NCI-H2107 (cell line): ENCODE measurements at regions not wholly inside any gene's neighbourhood (a gene's known extent, or its start where the extent isn't known, plus 50 kb on each side); places are given as distances from the start of the nearest gene placed in this dataset.
"Not testable (repeated sequence)": the region's sequence is repeated elsewhere in the genome, so short reads cannot be mapped to it uniquely, and the experiment has no call there.

Experiments used
- DNase-seq: peaks from one replicate; lab custom pipeline; 2025; lab: John Stamatoyannopoulos, UW

DNA sequence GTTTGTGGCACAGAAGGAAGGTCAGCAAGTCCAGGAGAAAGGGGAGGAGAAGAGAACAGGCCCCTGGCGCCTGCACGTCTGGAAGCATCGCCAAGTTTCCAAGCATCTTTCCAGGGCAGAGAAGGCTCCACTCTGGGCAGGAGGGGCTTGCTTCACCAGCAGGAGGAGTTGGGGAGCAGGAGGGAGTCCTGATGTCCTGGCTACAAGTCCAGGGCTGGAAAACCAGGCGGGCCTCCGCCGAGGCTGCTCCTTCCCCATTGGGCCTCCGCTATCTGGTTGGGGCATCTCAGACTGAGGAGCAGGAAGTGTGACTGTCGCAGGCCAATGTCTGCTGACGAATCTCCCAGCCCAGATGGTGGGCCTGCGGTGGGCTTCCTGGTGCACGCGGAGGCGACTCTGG is 421.9 kb downstream of the PREX1 start:
- no peak for DNase-seq

DNA sequence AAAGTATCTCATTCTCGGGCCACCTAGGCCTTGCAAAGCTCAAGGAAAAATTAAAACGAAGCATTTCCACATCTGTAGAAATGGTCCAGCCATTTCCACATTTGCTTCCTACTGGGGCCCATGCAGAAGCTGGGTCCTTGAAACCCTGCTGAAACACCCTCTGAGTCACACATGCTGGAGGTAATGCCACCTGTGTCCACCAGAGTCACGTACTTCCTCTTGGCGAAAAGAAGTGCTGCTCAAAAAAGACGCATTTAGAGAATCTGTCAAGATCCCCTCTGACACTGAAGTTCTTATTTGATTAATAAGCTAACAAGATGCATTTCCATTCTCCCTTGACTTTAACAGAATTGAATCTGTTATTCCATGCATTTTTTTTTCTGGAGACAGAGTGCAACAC is 423.2 kb downstream of the PREX1 start:
- DNase-seq = no peak

DNA sequence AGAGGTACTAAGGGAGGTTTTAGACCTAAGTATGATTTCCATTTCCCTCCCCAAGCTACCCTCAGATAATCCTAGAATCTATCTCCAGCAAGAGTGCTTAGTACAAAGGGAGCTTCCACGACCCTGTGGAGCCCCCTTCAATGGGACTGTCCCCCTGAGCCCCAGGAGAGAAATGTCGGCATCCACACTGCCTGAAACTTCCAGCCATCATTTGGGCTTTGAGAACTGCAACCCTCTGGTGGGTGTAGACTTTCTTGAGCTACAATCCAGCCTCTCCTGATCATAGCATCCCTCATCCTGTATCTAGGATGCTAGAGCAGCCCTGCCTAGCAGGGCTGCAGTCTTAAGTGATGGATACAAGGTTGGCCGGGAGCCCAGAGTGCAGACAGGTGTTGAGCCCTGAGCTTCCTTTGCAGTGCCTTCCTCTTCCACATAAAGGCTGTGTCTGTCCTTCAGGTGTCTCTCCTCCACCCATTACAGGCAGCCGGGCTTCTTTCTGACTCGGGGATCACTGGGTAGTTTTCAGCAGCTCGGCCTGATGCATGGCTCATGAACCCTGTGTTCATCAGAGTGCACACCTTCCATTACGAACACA is 424.5 kb downstream of the PREX1 start:
- no peak for DNase-seq

DNA sequence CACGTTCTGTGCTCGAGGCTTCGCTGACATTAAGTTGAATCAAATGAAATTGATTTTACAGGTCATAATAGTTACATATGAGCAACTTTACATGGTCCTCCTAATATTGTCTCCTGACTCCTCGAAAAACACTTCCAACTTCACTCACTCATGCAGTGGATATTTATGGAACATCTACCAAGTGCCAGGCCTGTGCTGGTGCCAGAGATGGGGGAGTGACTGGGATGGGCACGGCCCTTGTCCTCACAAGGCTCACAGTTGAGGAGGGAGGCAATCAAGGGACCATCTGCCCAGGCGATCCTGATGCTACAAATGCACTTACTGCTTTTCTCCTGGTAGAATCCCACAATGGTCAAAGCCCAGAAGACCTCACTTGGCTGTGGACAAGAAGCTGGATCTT is 426.4 kb downstream of the PREX1 start:
- no peak for DNase-seq

DNA sequence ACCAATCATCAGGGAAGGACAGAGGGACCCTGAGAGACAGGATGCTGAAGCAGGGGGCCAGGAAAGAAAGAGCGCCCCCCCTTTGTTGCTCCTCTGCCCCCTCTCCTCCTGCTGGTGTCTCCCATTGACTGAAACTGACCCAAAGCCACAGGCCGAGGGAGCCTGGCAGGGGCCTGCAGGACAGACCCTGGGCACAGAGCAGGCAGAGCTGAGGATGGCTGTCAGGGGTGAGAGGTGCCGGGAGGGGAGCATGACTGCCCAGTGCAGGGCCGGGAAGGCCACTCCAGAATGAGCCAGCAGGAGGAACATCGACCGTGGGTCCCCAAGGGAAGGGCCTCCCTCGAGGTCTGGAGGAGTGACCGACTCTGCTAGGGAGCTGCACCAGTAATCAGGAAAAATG is 427.8 kb downstream of the PREX1 start:
- DNase-seq = no peak

DNA sequence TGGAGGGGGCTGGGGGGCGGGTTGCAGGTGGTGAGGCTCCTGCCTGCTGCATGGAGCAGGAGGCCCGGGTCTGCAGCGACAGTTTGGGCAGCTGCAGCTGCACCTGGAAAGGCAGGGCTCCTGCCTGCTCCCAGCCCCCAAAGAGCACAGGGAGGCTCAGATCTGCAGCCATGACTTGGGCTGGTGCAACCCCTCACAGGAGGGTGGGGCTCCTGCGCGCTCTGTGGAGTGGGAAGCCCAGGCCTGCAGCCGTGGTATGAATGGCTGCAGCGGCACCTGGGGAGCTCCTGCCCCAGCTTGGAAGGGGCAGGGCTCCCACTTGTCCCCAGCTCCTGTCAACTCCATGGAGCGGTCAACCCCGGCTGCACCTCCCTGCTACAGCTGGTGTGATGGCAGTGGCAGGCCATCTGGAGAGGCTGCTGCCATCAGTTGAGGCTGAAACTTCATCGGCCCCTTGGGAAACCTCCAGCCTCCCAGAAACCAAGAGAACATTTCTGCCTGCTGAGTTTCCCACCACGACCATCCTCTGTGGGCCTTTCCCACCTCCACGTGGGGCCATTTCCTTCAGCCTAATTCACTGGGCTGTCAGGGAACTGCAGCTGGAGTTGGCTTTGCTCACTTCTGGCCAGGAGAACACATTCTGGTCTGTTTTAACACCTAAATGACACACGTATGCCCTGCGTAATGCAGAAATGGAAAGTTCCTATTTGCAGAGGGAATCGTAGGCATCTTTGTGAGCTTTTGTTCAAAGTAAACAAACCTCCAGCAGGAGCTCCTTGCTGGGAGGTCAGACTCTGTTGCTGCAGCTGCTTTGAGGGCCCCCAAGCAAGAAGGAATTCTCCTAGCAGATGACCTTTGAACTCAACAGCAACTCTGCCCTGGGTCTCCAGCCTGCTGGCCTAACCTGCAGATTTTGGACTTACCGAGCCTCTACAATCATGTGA is 429.0 kb downstream of the PREX1 start:
- DNase-seq = no peak

DNA sequence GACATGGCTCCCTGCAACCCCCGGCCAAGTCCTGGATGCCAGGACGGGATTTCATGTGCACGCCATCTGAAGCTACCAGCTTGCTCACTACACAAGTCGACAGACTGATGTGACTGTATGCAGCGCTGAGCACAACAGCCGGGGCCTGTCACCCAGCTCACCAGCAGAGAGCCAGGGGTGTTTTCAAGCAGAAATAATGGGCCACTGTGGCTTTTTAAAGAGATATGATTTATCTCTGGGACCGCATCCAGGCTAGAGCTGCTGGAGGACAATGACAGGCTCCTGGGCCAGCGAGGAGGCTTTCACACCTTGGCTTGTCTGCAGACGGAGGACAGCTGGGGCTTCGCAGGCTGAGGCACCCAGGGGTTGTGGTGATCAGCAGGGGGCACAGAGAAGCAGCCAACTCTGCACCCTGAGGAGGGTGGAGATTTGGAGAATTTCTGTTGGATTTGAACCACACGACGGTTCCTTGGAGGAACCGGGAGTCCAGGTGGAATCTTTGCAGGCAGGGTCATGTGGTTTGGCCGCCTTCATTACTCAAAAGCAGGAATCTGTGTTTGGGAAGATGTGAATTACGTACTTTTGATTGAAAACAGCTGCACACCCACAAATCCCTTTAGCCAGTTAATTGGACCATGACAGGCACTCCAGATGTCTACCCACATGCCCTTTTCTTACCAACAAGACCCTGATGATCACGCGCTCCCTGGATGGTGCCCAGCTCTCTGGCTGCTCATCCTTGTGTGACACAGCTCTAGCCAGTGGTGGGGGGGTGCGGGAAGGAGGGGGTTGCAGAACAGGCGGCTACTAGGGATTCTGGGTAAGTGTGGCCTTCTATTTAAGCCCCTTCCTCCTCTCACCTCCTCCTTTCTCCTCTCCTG is 430.6 kb downstream of the PREX1 start:
- DNase-seq = not testable (repeated sequence)

DNA sequence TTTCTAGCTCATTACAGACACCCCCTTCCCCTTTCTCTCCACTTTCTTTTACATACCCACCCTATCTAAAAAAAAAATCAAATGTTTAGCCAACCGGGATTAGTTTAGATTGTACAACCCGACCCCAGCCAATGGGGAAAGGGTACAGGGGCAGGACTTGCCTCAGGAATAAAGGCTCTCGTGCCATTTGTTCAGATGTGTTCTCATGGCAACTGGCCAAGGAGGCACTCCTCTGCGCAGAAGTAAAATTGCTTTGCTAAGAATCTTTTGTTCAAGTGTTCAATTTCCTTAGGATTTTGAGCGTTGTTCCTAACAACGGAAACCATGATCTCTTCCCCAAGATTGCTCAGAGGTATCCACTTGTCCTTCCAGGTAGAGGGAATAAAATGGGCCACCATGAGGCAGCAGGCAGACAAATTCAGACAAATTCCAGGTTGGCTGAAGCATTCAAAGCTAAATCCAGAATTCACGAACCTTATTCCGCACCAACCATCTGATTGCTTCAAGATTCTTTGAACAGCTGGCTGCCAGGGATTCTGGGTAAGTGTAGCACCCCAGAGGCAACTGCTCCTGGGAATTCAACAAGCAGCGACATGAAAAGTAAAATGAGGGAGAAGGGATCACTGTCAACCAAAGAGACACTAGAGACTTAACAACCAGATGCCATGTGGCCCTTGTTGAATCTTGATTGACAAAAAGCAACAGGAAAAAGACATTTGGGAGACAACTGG is 431.8 kb downstream of the PREX1 start:
- DNase-seq = no peak

DNA sequence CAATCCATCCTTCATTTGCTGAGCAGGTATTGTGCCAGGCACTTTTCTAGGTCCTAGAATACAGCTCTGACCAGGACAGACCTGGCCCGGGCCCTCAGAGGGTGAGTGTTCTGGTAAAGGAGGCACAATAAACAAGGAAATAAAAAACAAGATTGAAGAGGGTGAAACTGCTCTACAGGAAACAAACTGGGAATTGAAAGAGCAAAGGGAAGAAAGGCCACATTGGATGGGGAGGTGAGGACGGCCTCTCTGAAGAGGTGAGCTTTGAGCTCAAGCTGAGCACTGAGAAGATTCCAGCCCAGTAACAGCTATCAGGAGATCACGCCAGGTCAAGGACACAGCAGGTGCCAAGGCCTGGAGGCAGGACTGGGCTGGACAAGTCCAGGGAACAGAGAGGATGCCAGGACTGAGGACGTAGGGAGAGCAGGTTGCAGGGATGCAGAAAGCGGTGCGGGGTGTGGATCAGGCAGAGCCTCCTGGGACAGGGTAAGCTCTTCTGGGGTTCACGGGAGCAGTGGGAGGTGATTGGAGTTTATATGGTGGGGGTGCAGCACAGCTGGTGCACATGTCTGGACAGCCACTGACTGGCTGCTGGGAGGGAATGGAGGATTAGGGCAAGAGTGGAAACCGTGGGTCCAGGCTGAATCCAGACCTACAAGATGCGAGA is 433.3 kb downstream of the PREX1 start:
- no peak for DNase-seq

DNA sequence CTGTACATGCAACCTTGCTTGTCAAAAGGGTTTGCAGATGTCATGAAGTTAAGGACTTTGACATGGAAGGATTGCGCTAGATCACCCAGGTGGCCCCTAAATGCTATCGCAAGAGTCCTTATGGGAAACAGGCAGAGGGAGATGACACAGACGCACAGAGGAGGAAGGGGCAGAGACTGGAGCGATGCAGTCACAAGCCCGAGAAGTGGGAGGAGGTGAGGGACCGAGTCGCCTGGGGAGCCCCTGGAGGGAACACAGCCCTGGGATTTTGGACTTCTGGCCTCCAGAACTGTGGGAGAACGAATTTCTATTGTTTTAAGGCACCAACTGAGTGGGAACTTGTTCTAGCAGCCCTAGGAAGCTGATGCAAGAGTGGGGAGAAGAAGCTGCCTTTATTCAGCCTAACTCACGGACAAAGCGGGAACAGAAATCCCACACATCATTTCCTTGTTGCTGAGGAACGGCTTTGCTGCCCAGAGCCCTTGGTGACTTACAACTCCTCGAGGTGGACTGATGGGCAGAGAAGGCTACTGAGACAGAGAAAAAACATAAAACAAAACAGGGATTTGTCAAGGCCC is 434.0 kb downstream of the PREX1 start:
- no peak for DNase-seq

DNA sequence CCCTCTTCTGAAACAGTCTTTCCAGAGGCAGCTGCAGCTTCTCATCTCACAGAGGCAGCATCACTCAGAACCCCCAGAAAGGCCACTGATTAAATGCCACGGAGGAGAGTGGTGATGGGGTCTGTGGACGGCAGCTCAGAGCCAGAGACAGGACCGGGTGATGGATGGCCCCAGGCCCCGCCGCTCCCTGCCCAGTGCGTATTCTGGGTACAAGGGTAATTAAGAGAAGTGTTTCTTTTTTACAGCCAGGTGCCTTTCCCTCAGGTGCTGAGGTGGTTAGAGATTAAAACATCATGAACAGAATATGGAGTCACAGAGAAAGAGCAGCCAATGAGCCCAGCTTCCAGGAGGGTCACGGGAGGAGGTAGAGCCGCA is 434.5 kb downstream of the PREX1 start:
- no peak for DNase-seq

DNA sequence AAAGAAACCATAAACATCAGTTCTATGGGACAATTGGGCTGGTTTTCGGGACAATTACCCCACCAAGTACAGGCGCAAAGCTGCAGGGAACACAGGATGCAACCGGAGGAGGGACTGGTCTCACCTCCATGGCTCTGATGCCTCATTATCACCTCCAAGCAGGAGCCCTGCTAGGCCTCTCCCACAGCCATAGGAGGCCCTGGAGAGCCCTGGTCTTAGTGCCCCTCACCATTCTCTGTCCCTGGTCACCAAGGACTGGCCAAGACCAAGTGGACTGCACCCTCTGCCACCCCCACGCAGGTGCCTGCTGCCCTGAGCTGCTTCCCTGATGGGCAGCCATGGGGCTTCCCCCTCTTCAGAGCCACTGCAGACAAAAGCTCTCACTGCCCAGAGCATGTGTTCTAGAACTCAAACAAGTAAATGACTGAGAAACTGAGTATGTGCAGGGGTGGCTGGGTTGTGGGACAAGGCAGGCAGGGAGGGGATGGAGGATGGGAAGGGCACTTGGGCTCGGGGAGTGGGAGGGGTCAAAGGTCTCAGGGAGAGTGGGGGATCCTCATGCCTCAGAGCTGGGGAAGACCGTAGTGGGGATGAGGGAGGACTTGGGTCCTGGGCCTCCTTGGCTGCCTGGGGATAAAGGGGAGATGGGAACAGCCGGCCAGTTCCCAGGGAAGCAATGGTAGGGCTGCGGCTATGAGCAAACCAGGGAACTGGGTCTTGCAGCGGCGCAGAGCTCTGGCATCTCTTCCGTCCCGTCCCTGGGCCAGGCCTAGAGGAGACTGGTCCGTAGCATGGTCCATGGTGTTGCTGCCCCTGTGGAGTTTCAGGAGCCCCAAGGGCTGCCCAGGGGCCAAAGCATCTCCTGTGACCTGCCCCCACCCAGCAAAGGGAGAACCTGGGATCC is 435.1 kb downstream of the PREX1 start:
- DNase-seq = no peak

DNA sequence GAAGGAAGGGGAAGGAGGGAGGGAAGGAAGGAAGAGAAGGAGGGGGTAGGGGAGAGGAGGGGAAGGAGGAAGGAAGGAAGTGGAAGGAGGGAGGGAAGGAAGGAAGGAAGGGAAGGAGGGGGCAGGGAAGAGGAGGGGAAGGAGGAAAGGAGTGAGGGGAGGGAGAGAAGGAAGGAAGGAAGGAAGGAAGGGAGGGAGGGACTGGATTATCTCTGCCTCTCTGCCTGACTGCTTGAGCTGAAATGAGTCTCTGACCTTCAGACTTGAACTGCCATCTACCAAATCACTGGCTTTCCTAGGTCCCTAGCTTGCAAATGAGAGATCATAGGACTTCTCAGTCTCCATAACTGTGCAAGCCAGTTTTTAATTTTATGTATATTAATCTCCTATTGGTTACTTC is 436.8 kb downstream of the PREX1 start:
- no peak for DNase-seq

DNA sequence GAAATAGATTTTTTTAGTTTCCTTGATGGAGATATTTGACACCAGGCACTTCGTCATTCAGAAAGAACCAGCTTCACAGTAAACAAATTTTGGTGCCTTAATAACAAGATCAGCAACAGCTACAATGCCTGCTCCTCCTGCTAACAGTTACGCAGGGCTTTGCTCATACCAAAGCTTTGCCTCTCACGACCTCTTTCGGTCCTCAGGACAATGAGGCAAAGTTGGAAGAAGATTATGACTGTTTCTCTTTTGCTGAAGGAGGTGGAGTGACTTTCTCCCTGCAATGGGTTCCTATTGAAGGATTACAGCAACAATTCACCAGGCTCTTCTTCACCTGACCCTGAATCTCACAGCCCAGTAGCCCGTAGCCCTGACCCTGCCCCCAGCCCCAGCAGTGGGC is 440.1 kb downstream of the PREX1 start:
- no peak for DNase-seq

DNA sequence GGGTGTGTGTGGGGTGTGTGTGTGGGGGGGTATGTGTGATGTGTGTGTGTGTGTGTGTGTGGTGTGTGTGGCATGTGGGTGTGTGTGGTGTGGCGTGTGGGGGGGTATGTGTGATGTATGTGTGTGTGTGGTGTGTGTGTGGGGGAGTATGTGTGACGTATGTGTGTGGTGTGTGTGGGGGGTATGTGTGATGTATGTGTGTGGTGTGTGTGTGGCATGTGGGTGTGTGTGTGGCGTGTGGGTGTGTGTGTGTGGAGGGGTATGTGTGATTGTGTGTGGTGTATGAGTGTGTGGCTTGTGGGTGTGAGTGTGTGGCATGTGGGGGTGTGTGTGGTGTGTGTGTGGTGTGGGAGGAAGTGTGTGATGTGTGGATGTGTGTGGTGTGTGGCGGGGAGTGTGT is 442.3 kb downstream of the PREX1 start:
- no peak for DNase-seq

DNA sequence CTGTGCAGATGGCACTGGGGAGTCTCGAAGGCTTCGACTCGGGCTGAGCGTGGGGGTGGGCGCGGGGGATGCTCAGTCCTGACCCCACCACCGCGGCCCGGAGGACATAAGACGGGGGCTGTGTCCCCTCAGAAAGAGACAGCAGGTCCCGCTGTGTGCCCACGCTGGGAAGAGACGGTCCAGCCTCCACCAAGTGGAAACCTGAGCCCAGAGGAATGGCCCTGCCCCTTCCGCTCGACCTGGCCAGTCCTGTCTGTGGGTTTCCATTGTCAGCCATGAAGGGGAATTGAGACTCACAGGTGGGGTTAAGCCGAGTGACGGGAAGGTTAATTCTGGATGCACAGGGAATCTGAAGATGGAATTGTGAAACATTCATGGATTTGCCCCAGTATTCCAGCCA is 442.7 kb downstream of the PREX1 start:
- no peak for DNase-seq

DNA sequence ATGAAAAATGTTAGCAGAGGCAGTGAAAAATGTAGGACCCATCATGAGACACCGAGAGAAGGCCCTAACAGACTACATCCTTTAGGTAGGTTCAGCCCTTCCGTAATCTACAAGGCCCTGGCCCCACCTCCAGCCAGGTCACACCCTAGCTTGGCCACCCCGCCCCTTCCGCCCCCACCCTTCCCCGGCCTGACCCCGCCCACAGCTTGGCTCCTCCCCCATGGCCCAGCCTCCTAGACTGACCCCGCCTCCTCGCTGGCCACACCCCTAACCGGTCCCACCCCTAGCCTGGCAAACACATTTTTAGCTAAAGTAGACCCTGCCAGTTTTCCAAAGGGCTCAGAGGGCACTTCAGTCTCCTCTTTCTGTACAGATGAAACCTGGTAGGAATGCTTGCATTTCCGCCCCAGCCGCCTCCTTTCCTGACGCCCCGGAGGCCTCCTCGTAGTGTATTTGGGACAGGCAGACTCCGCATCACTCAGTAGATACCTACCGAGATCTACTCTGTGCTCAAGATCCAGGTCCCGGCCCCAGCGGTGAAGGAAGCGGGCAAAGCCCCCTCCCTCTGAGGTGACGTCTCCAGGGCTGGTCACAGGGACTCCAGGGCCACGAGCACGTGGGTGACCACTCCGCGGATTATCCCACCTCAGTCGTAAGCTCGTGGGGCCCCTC is 443.5 kb downstream of the PREX1 start:
- DNase-seq = no peak

DNA sequence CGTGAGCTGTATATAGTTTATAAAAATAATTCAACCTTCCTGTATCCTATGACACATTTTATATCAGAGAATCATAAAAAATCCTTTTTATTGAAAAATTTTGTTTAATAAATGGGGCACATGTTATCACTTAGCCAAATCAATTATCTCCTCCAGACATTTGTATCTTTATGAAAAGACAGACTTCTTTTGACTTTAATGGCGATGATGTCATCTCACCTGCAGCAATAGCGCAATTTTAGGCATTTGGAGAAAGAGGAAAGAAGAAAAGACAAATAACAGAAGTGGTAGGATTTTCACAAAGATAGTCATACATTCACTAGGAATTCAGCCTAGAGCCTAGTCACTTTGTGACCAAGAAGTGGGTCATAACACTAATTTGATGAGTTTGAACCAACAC is 444.5 kb downstream of the PREX1 start:
- DNase-seq = no peak

DNA sequence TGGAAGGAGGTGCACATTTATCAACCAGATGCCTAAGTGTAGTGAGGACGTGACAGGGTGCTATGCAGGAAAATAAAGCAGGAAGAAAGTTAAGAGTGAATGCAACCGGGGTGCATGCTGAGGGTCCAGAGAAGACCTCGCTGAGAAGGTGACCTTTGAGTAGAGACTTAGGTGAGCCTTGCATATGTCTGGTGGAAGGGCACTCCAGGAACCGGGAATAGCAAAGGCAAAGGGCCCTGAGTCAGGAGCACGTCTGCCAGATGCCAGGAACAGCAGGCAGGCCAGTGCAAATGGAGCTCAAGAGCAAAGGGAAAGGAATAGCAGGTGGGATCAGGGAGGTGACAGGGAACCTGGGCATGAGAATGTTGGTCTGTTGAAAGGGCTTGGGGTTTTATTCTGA is 445.5 kb downstream of the PREX1 start:
- no peak for DNase-seq
